ENCODE measurements at regions not wholly inside any gene's neighbourhood (a gene's known extent, or its start where the extent isn't known, plus 50 kb on each side); places are given as distances from the start of the nearest gene placed in this dataset.

- H3K9ac ChIP-seq (ENCODE audit: low read length): no peak overlapping the region
- no peaks in the 10 kb centered on the region for H3K27me3 ChIP-seq (ENCODE audit: insufficient read depth, low read depth, low read length)
- H3K4me3 ChIP-seq (ENCODE audit: low read length): no peak overlapping the region
- no peaks in the 10 kb centered on the region for H4K20me1 ChIP-seq (ENCODE audit: insufficient read depth)
- H3K4me2 ChIP-seq (ENCODE audit: low read length): no peak overlapping the region
- no peaks in the 10 kb centered on the region for H3F3A ChIP-seq (ENCODE audit: insufficient read depth, low read length, poor library complexity, severe bottlenecking)
- H3K9me3 ChIP-seq (ENCODE audit: low read length): no peaks in the 10 kb centered on the region
- H3K79me2 ChIP-seq (replicated peaks; ENCODE audit: insufficient read depth, low read length): no peaks in the 10 kb centered on the region
- H3K9me2 ChIP-seq (ENCODE audit: insufficient read depth, low read length): no peaks in the 10 kb centered on the region
- no peak overlapping the region for H2AFZ ChIP-seq (ENCODE audit: low read depth, low read length)
- TF ChIP-seq EZH2 (IDR thresholded peaks at IDR 0.05; ENCODE audit: borderline replicate concordance, insufficient read depth, low read length, poor library complexity, severe bottlenecking) (no peak), TAF1 (IDR thresholded peaks at IDR 0.05; ENCODE audit: low read depth) (no peak), MXI1 (conservative IDR thresholded peaks at IDR 0.05; ENCODE audit: poor library complexity, severe bottlenecking) (no peak), CTCF (IDR thresholded peaks at IDR 0.05; ENCODE audit: poor library complexity, severe bottlenecking) (no peak), SMC3 (conservative IDR thresholded peaks at IDR 0.05; ENCODE audit: poor library complexity) (no peak), POLR2AphosphoS5 (IDR thresholded peaks at IDR 0.05) (no peak), RAD21 (conservative IDR thresholded peaks at IDR 0.05) (no peak), EP300 (conservative IDR thresholded peaks at IDR 0.05; ENCODE audit: poor library complexity, severe bottlenecking) (no peak)
- TF ChIP-seq, protein P1, sequence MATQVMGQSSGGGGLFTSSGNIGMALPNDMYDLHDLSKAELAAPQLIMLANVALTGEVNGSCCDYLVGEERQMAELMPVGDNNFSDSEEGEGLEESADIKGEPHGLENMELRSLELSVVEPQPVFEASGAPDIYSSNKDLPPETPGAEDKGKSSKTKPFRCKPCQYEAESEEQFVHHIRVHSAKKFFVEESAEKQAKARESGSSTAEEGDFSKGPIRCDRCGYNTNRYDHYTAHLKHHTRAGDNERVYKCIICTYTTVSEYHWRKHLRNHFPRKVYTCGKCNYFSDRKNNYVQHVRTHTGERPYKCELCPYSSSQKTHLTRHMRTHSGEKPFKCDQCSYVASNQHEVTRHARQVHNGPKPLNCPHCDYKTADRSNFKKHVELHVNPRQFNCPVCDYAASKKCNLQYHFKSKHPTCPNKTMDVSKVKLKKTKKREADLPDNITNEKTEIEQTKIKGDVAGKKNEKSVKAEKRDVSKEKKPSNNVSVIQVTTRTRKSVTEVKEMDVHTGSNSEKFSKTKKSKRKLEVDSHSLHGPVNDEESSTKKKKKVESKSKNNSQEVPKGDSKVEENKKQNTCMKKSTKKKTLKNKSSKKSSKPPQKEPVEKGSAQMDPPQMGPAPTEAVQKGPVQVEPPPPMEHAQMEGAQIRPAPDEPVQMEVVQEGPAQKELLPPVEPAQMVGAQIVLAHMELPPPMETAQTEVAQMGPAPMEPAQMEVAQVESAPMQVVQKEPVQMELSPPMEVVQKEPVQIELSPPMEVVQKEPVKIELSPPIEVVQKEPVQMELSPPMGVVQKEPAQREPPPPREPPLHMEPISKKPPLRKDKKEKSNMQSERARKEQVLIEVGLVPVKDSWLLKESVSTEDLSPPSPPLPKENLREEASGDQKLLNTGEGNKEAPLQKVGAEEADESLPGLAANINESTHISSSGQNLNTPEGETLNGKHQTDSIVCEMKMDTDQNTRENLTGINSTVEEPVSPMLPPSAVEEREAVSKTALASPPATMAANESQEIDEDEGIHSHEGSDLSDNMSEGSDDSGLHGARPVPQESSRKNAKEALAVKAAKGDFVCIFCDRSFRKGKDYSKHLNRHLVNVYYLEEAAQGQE (IDR thresholded peaks at IDR 0.05; ENCODE audit: borderline replicate concordance): no peak
- H3K27ac ChIP-seq (ENCODE audit: low read length): no peak overlapping the region
- no peaks in the 10 kb centered on the region for H3K36me3 ChIP-seq (ENCODE audit: insufficient read depth, low read length)
Observed at GRCh38 chr1:114328361-114328904, 174.8 kb upstream of the SYT6 start.

DNA sequence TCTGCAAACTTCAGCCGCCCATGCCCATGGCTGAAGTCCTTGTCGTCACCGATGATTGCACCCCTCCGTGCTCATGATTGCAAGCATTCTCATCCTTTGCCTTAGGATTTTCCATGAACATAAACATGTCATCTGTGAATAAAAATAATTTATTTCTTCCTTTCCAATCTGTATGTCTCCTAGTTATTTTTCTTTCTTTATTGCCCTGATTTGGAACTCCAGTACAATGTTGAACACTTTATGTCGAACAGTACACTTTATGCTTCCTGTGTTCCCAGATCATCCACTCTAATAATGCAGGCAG is 170.9 kb upstream of the SYT6 start:
- Histone ChIP-seq H3K4me2 (ENCODE audit: low read length) (no peak overlapping the region), H3K9me2 (ENCODE audit: insufficient read depth, low read length) (no peaks in the 10 kb centered on the region)

More for the DNA sequence above, 170.9 kb upstream of the SYT6 start:
- Histone ChIP-seq H3K9ac (ENCODE audit: low read length) (no peak overlapping the region), H2AFZ (ENCODE audit: low read depth, low read length) (no peak overlapping the region), H3F3A (ENCODE audit: insufficient read depth, low read length, poor library complexity, severe bottlenecking) (no peaks in the 10 kb centered on the region), H3K4me3 (ENCODE audit: low read length) (no peak overlapping the region), H3K27ac (ENCODE audit: low read length) (no peak overlapping the region), H3K27me3 (ENCODE audit: insufficient read depth, low read depth, low read length) (no peaks in the 10 kb centered on the region), H3K79me2 (replicated peaks; ENCODE audit: insufficient read depth, low read length) (no peaks in the 10 kb centered on the region), H4K20me1 (ENCODE audit: insufficient read depth) (no peaks in the 10 kb centered on the region), H3K9me3 (ENCODE audit: low read length) (no peaks in the 10 kb centered on the region), H3K36me3 (ENCODE audit: insufficient read depth, low read length) (no peaks in the 10 kb centered on the region)
- TF ChIP-seq CTCF (IDR thresholded peaks at IDR 0.05; ENCODE audit: poor library complexity, severe bottlenecking) (no peak), MXI1 (conservative IDR thresholded peaks at IDR 0.05; ENCODE audit: poor library complexity, severe bottlenecking) (no peak), TAF1 (IDR thresholded peaks at IDR 0.05; ENCODE audit: low read depth) (no peak), EZH2 (IDR thresholded peaks at IDR 0.05; ENCODE audit: borderline replicate concordance, insufficient read depth, low read length, poor library complexity, severe bottlenecking) (no peak), POLR2AphosphoS5 (IDR thresholded peaks at IDR 0.05) (no peak), EP300 (conservative IDR thresholded peaks at IDR 0.05; ENCODE audit: poor library complexity, severe bottlenecking) (no peak), RAD21 (conservative IDR thresholded peaks at IDR 0.05) (no peak), SMC3 (conservative IDR thresholded peaks at IDR 0.05; ENCODE audit: poor library complexity) (no peak)
- TF ChIP-seq, protein P1 (IDR thresholded peaks at IDR 0.05; ENCODE audit: borderline replicate concordance): no peak
